Breast epithelium (tissue), 3 donors: ENCODE measurements at regions not wholly inside any gene's neighbourhood (a gene's known extent, or its start where the extent isn't known, plus 50 kb on each side); places are given as distances from the start of the nearest gene placed in this dataset.

ENCODE experiments used
- POLR2A ChIP-seq: fragments of 450-650 bp; IDR thresholded peaks from one replicate; pipeline ENCODE4 v1.6.1; 2016; ENCODE audit warnings: antibody characterized with exemption, mild to moderate bottlenecking, moderate library complexity
- POLR2AphosphoS5 ChIP-seq, 3 donors: sonication (generic); formaldehyde crosslinking; IDR thresholded peaks; one replicate each; pipeline ENCODE4 v1.6.1; 2017; ENCODE audit warnings: antibody characterized with exemption in 3 of 3
- TF ChIP-seq, protein P1 (sequence below), 3 donors: fragments of 450-650 bp; IDR thresholded peaks; one replicate each; pipeline ENCODE4 v1.5.1; 2016 to 2017; ENCODE audit warnings: antibody characterized with exemption in 3 of 3, mild to moderate bottlenecking in 3 of 3, moderate library complexity in 3 of 3

- TF ChIP-seq, protein P1, sequence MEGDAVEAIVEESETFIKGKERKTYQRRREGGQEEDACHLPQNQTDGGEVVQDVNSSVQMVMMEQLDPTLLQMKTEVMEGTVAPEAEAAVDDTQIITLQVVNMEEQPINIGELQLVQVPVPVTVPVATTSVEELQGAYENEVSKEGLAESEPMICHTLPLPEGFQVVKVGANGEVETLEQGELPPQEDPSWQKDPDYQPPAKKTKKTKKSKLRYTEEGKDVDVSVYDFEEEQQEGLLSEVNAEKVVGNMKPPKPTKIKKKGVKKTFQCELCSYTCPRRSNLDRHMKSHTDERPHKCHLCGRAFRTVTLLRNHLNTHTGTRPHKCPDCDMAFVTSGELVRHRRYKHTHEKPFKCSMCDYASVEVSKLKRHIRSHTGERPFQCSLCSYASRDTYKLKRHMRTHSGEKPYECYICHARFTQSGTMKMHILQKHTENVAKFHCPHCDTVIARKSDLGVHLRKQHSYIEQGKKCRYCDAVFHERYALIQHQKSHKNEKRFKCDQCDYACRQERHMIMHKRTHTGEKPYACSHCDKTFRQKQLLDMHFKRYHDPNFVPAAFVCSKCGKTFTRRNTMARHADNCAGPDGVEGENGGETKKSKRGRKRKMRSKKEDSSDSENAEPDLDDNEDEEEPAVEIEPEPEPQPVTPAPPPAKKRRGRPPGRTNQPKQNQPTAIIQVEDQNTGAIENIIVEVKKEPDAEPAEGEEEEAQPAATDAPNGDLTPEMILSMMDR (IDR thresholded peaks at IDR 0.05) = no peak
- TF ChIP-seq POLR2A (no peak), POLR2AphosphoS5 (IDR thresholded peaks at IDR 0.05) (no peak)
Observed at GRCh38 chr11:62044639-62045121, 77.2 kb upstream of the FTH1 start.
